ENCODE measurements at regions not wholly inside any gene's neighbourhood (a gene's known extent, or its start where the extent isn't known, plus 50 kb on each side); places are given as distances from the start of the nearest gene placed in this dataset.

DNA sequence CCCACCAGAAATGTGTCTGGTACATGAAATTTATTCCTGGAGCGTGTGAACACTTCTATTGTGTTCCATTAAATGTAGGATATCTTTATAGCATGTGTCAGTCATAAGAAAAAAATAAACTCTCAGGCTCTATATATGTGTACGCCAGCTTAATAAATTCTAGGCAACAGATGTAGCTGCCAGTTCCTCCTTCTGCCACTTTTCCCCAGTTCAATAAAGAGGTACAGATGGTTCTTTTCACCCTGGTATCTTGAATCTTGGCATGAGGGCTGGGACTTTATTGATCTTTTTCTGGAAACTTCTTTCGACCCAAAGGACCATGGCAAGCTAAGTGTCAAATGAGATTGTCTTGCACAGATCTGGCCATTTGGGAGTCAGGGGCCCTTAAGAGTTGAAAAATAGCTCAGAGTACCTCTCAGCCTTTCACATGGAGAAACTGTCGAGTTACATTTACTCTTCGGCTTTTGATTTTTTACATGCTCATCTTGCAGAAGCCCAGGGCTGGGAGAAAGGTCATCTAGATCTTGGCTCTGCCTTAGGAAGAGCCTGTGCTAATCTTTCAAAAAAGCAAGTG is 240.9 kb downstream of the DOK5 start:
- no peak for TF ChIP-seq POLR2A (IDR thresholded peaks at IDR 0.05)
- TF ChIP-seq, protein P1, sequence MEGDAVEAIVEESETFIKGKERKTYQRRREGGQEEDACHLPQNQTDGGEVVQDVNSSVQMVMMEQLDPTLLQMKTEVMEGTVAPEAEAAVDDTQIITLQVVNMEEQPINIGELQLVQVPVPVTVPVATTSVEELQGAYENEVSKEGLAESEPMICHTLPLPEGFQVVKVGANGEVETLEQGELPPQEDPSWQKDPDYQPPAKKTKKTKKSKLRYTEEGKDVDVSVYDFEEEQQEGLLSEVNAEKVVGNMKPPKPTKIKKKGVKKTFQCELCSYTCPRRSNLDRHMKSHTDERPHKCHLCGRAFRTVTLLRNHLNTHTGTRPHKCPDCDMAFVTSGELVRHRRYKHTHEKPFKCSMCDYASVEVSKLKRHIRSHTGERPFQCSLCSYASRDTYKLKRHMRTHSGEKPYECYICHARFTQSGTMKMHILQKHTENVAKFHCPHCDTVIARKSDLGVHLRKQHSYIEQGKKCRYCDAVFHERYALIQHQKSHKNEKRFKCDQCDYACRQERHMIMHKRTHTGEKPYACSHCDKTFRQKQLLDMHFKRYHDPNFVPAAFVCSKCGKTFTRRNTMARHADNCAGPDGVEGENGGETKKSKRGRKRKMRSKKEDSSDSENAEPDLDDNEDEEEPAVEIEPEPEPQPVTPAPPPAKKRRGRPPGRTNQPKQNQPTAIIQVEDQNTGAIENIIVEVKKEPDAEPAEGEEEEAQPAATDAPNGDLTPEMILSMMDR (IDR thresholded peaks at IDR 0.05), result no peak

Measured in vagina (tissue), 2 donors.